MM.1S (cell line): ENCODE measurements at regions not wholly inside any gene's neighbourhood (a gene's known extent, or its start where the extent isn't known, plus 50 kb on each side); places are given as distances from the start of the nearest gene placed in this dataset.

Experiments
- DNase-seq: peaks from one replicate; pipeline ENCODE4 v3.0.0-alpha.2; 2015
- H2AFZ ChIP-seq: fragments of 300-600 bp; sonication (generic); 2 replicates; pipeline ENCODE4 v1.6.0; 2016; ENCODE audit warnings: antibody characterized with exemption, low read length
- H3F3A ChIP-seq: fragments of 300-600 bp; sonication (generic); 2 replicates; pipeline ENCODE4 v1.6.1; 2016; ENCODE audit warnings: mild to moderate bottlenecking, antibody characterized with exemption, low read length, moderate library complexity, mixed read lengths; ENCODE audit not compliant: insufficient read depth
- H3K27ac ChIP-seq: fragments of 300-600 bp; sonication (generic); 2 replicates; pipeline ENCODE4 v1.5.1; 2016; ENCODE audit warnings: mild to moderate bottlenecking, low read length
- H3K27me3 ChIP-seq: fragments of 300-600 bp; sonication (generic); replicated peaks from 2 replicates; pipeline ENCODE4 v1.6.0; 2016; ENCODE audit warnings: low read length; ENCODE audit not compliant: insufficient read depth
- H3K36me3 ChIP-seq: fragments of 300-600 bp; sonication (generic); replicated peaks from 2 replicates; pipeline ENCODE4 v1.6.1; 2016; ENCODE audit warnings: mild to moderate bottlenecking, low read length, mixed read lengths; ENCODE audit not compliant: insufficient read depth
- H3K4me1 ChIP-seq: fragments of 300-600 bp; sonication (generic); 2 replicates; pipeline ENCODE4 v1.6.1; 2016; ENCODE audit warnings: low read length, mixed read lengths
- H3K4me2 ChIP-seq: fragments of 300-600 bp; sonication (generic); 2 replicates; pipeline ENCODE4 v1.6.0; 2016; ENCODE audit warnings: low read depth, low read length
- H3K4me3 ChIP-seq: fragments of 300-600 bp; sonication (generic); 2 replicates; pipeline ENCODE4 v1.5.1; 2016; ENCODE audit warnings: low read length, mixed read lengths
- H3K79me2 ChIP-seq: fragments of 300-600 bp; sonication (generic); 2 replicates; pipeline ENCODE4 v1.6.1; 2016; ENCODE audit warnings: mixed run types, low read length, mixed read lengths
- H3K9ac ChIP-seq: fragments of 300-600 bp; sonication (generic); 2 replicates; pipeline ENCODE4 v1.6.1; 2016; ENCODE audit warnings: low read length, mixed read lengths
- H3K9me2 ChIP-seq: fragments of 300-600 bp; sonication (generic); replicated peaks from 2 replicates; pipeline ENCODE4 v1.6.1; 2016; ENCODE audit warnings: mild to moderate bottlenecking, low read length, mixed read lengths; ENCODE audit not compliant: insufficient read depth
- H3K9me3 ChIP-seq: fragments of 300-600 bp; sonication (generic); replicated peaks from 2 replicates; pipeline ENCODE4 v1.6.1; 2016; ENCODE audit warnings: mild to moderate bottlenecking, low read length, mixed read lengths; ENCODE audit not compliant: insufficient read depth
- H4K20me1 ChIP-seq: fragments of 300-600 bp; sonication (generic); 2 replicates; pipeline ENCODE4 v1.6.1; 2016; ENCODE audit warnings: mild to moderate bottlenecking, low read length, moderate library complexity, mixed read lengths; ENCODE audit not compliant: insufficient read depth
- CTCF ChIP-seq: fragments of 300-600 bp; sonication (generic); IDR thresholded peaks from 2 replicates; pipeline ENCODE4 v1.5.1; 2016; ENCODE audit warnings: antibody characterized with exemption, low read length, mixed read lengths
- EZH2 ChIP-seq: fragments of 300-600 bp; sonication (generic); optimal IDR thresholded peaks from 2 replicates; pipeline ENCODE3; 2017; ENCODE audit warnings: low read depth, mild to moderate bottlenecking, antibody characterized with exemption, low read length, mixed read lengths
- EZH2phosphoT487 ChIP-seq: fragments of 300-600 bp; sonication (generic); IDR thresholded peaks from 2 replicates; pipeline ENCODE4 v1.6.1; 2018; ENCODE audit warnings: antibody characterized with exemption, low read length

- Histone ChIP-seq H3K79me2 (no peaks in the 10 kb centered on the region), H3F3A (no peaks in the 10 kb centered on the region), H3K9me2 (no peaks in the 10 kb centered on the region), H3K4me1 (no peaks in the 10 kb centered on the region), H3K36me3 (no peaks in the 10 kb centered on the region), H3K9me3 (no peaks in the 10 kb centered on the region), H3K4me3 (no peak overlapping the region), H3K27ac (no peak overlapping the region), H3K27me3 (no peaks in the 10 kb centered on the region), H2AFZ (no peak overlapping the region), H3K9ac (no peak overlapping the region), H3K4me2 (no peak overlapping the region), H4K20me1 (no peaks in the 10 kb centered on the region)
- DNase-seq: no peak
- no peak for TF ChIP-seq CTCF
Measured at GRCh38 chr2:185477452-185477851, 261.2 kb upstream of the FSIP2 start.

GRCh38 chr2:185484602-185485001 lies 254.0 kb upstream of the FSIP2 start:
- Histone ChIP-seq H4K20me1 (no peaks in the 10 kb centered on the region), H3K27me3 (no peaks in the 10 kb centered on the region), H3K36me3 (no peaks in the 10 kb centered on the region), H3K9me3 (no peaks in the 10 kb centered on the region), H2AFZ (no peak overlapping the region), H3K4me3 (no peak overlapping the region), H3K9ac (no peak overlapping the region), H3K4me2 (no peak overlapping the region), H3K27ac (no peak overlapping the region), H3K79me2 (no peaks in the 10 kb centered on the region), H3F3A (no peaks in the 10 kb centered on the region), H3K9me2 (no peaks in the 10 kb centered on the region), H3K4me1 (no peaks in the 10 kb centered on the region)
- TF ChIP-seq EZH2 (no peak), EZH2phosphoT487 (no peak), CTCF (no peak)
- no peak for DNase-seq

- H4K20me1 ChIP-seq: no peaks in the 10 kb centered on the region
- no peak overlapping the region for H2AFZ ChIP-seq
- H3K4me2 ChIP-seq: no peak overlapping the region
- no peaks in the 10 kb centered on the region for H3F3A ChIP-seq
- no peaks in the 10 kb centered on the region for H3K4me1 ChIP-seq
- H3K27ac ChIP-seq: no peak overlapping the region
- no peaks in the 10 kb centered on the region for H3K9me2 ChIP-seq
- H3K36me3 ChIP-seq: no peaks in the 10 kb centered on the region
- H3K9me3 ChIP-seq: no peaks in the 10 kb centered on the region
- H3K79me2 ChIP-seq: no peaks in the 10 kb centered on the region
- TF ChIP-seq CTCF (no peak), EZH2phosphoT487 (no peak), EZH2 (no peak)
- no peak overlapping the region for H3K9ac ChIP-seq
- H3K4me3 ChIP-seq: no peak overlapping the region
- DNase-seq: no peak
- no peaks in the 10 kb centered on the region for H3K27me3 ChIP-seq
Measured at GRCh38 chr2:185502351-185502750, 236.3 kb upstream of the FSIP2 start.
